GM12874 (cell line): ENCODE measurements at regions not wholly inside any gene's neighbourhood (a gene's known extent, or its start where the extent isn't known, plus 50 kb on each side); places are given as distances from the start of the nearest gene placed in this dataset.

Source experiments
- CTCF ChIP-seq: IDR thresholded peaks from 2 replicates; pipeline ENCODE4 v1.5.1; 2011; ENCODE audit warnings: low read depth, mild to moderate bottlenecking, control low read depth, low read length, moderate library complexity; ENCODE audit not compliant: insufficient read depth

- TF ChIP-seq CTCF, result no peak
Measured at GRCh38 chr5:68455216-68455615, 239.7 kb downstream of the PIK3R1 start.

GRCh38 chr5:68456756-68457217 lies 241.2 kb downstream of the PIK3R1 start:
- TF ChIP-seq CTCF, result no peak

GRCh38 chr5:68457285-68457684 lies 241.7 kb downstream of the PIK3R1 start:
- no peak for TF ChIP-seq CTCF

- TF ChIP-seq CTCF, result no peak
Measured at GRCh38 chr5:68458416-68459021, 243.0 kb downstream of the PIK3R1 start.

GRCh38 chr5:68459093-68459809 lies 243.7 kb downstream of the PIK3R1 start:
- TF ChIP-seq CTCF, result no peak

GRCh38 chr5:68459810-68460139 lies 244.2 kb downstream of the PIK3R1 start:
- TF ChIP-seq CTCF, result no peak

GRCh38 chr5:68460147-68460798 lies 244.7 kb downstream of the PIK3R1 start:
- peak; percentile 56; the same call in 1 of the 2 replicates for TF ChIP-seq CTCF
